Rectal smooth muscle tissue (tissue), 1 donor: ENCODE measurements at regions not wholly inside any gene's neighbourhood (a gene's known extent, or its start where the extent isn't known, plus 50 kb on each side); places are given as distances from the start of the nearest gene placed in this dataset.
"Not testable (repeated sequence)": the region's sequence is repeated elsewhere in the genome, so short reads cannot be mapped to it uniquely, and the experiment has no call there.

Experiments used
- H3K27ac ChIP-seq: one replicate; pipeline ENCODE4 v1.7.0; 2013; ENCODE audit warnings: low read depth, low read length, inconsistent platforms
- H3K27me3 ChIP-seq: one replicate; pipeline ENCODE4 v1.7.0; 2013; ENCODE audit warnings: low read length; ENCODE audit not compliant: control insufficient read depth, insufficient read depth
- H3K36me3 ChIP-seq: one replicate; pipeline ENCODE4 v1.7.0; 2013; ENCODE audit warnings: low read length; ENCODE audit not compliant: control insufficient read depth, insufficient read depth
- H3K4me1 ChIP-seq: one replicate; pipeline ENCODE4 v1.7.0; 2013; ENCODE audit warnings: low read length; ENCODE audit not compliant: control insufficient read depth, insufficient read depth
- H3K4me3 ChIP-seq: one replicate; pipeline ENCODE4 v1.7.0; 2013; ENCODE audit warnings: low read length
- H3K9ac ChIP-seq: one replicate; pipeline ENCODE4 v1.7.0; 2013; ENCODE audit warnings: low read length

- H3K4me1 ChIP-seq = no peaks in the 10 kb centered on the region
- no peaks in the 10 kb centered on the region for H3K36me3 ChIP-seq
- no peaks in the 10 kb centered on the region for H3K27me3 ChIP-seq
- no peak overlapping the region for H3K4me3 ChIP-seq
- H3K9ac ChIP-seq = no peak overlapping the region
- no peak overlapping the region for H3K27ac ChIP-seq
Measured at GRCh38 chr12:23115984-23116383, 491.0 kb downstream of the ETNK1 start.

GRCh38 chr12:23126794-23127193, 501.8 kb downstream of the ETNK1 start:
- Histone ChIP-seq H3K9ac (no peak overlapping the region), H3K36me3 (no peaks in the 10 kb centered on the region), H3K27ac (no peak overlapping the region), H3K4me3 (no peak overlapping the region), H3K4me1 (no peaks in the 10 kb centered on the region), H3K27me3 (no peaks in the 10 kb centered on the region)

- H3K4me3 ChIP-seq = no peak overlapping the region
- H3K36me3 ChIP-seq = no peaks in the 10 kb centered on the region
- H3K9ac ChIP-seq = no peak overlapping the region
Measured at GRCh38 chr12:23127701-23128100, 502.7 kb downstream of the ETNK1 start.

GRCh38 chr12:23128462-23128861, 503.5 kb downstream of the ETNK1 start:
- no peaks in the 10 kb centered on the region for H3K4me1 ChIP-seq
- H3K27me3 ChIP-seq = no peaks in the 10 kb centered on the region
- H3K27ac ChIP-seq = no peak overlapping the region

More at GRCh38 chr12:23127701-23128100, 502.7 kb downstream of the ETNK1 start:
- Histone ChIP-seq H3K27ac (no peak overlapping the region), H3K4me1 (no peaks in the 10 kb centered on the region), H3K27me3 (no peaks in the 10 kb centered on the region)

GRCh38 chr12:23132357-23132756, 507.4 kb downstream of the ETNK1 start:
- Histone ChIP-seq H3K4me1 (no peaks in the 10 kb centered on the region), H3K9ac (no peak overlapping the region), H3K4me3 (no peak overlapping the region), H3K36me3 (no peaks in the 10 kb centered on the region), H3K27me3 (no peaks in the 10 kb centered on the region), H3K27ac (no peak overlapping the region)

More at GRCh38 chr12:23128462-23128861, 503.5 kb downstream of the ETNK1 start:
- Histone ChIP-seq H3K4me3 (no peak overlapping the region), H3K36me3 (no peaks in the 10 kb centered on the region), H3K9ac (no peak overlapping the region)

GRCh38 chr12:23133471-23133870, 508.5 kb downstream of the ETNK1 start:
- no peak overlapping the region for H3K27ac ChIP-seq
- no peaks in the 10 kb centered on the region for H3K27me3 ChIP-seq
- H3K4me3 ChIP-seq = no peak overlapping the region
- no peak overlapping the region for H3K9ac ChIP-seq
- no peaks in the 10 kb centered on the region for H3K36me3 ChIP-seq
- no peaks in the 10 kb centered on the region for H3K4me1 ChIP-seq

GRCh38 chr12:23139026-23139425, 514.1 kb downstream of the ETNK1 start:
- H3K4me3 ChIP-seq = no peak overlapping the region
- no peaks in the 10 kb centered on the region for H3K36me3 ChIP-seq
- H3K9ac ChIP-seq = no peak overlapping the region
- no peaks in the 10 kb centered on the region for H3K27me3 ChIP-seq
- no peaks in the 10 kb centered on the region for H3K4me1 ChIP-seq
- no peak overlapping the region for H3K27ac ChIP-seq

- Histone ChIP-seq H3K27ac (no peak overlapping the region), H3K4me3 (no peak overlapping the region), H3K36me3 (no peaks in the 10 kb centered on the region), H3K4me1 (no peaks in the 10 kb centered on the region), H3K27me3 (no peaks in the 10 kb centered on the region), H3K9ac (no peak overlapping the region)
Measured at GRCh38 chr12:23140710-23141109, 515.7 kb downstream of the ETNK1 start.

- no peak overlapping the region for H3K9ac ChIP-seq
- no peaks in the 10 kb centered on the region for H3K27me3 ChIP-seq
- no peak overlapping the region for H3K27ac ChIP-seq
Measured at GRCh38 chr12:23141335-23141734, 516.4 kb downstream of the ETNK1 start.

GRCh38 chr12:23146070-23146469, 521.1 kb downstream of the ETNK1 start:
- H3K4me3 ChIP-seq, H3K4me1 ChIP-seq, H3K27ac ChIP-seq, H3K9ac ChIP-seq, H3K27me3 ChIP-seq, H3K36me3 ChIP-seq: not testable (repeated sequence)

More at GRCh38 chr12:23141335-23141734, 516.4 kb downstream of the ETNK1 start:
- Histone ChIP-seq H3K4me1 (no peaks in the 10 kb centered on the region), H3K4me3 (no peak overlapping the region), H3K36me3 (no peaks in the 10 kb centered on the region)

GRCh38 chr12:23168459-23168858, 543.5 kb downstream of the ETNK1 start:
- Histone ChIP-seq H3K9ac (no peak overlapping the region), H3K4me1 (no peaks in the 10 kb centered on the region), H3K36me3 (no peaks in the 10 kb centered on the region), H3K4me3 (no peak overlapping the region), H3K27ac (no peak overlapping the region), H3K27me3 (no peaks in the 10 kb centered on the region)

GRCh38 chr12:23169012-23169695, 544.2 kb downstream of the ETNK1 start:
- Histone ChIP-seq H3K9ac (no peak overlapping the region), H3K4me1 (no peaks in the 10 kb centered on the region), H3K27ac (no peak overlapping the region), H3K4me3 (no peak overlapping the region), H3K36me3 (no peaks in the 10 kb centered on the region), H3K27me3 (no peaks in the 10 kb centered on the region)

GRCh38 chr12:23169696-23170013, 544.7 kb downstream of the ETNK1 start:
- Histone ChIP-seq H3K27ac (no peak overlapping the region), H3K27me3 (no peaks in the 10 kb centered on the region), H3K4me1 (no peaks in the 10 kb centered on the region), H3K9ac (no peak overlapping the region), H3K36me3 (no peaks in the 10 kb centered on the region), H3K4me3 (no peak overlapping the region)
